DND-41 (cell line): ENCODE measurements at regions not wholly inside any gene's neighbourhood (a gene's known extent, or its start where the extent isn't known, plus 50 kb on each side); places are given as distances from the start of the nearest gene placed in this dataset.

Experiments
- ATAC-seq: fragments of 200-7000 bp; cut with Tn5 transposase; 3 replicates; pipeline ENCODE4 v1.9.1; 2021; ENCODE audit warnings: low read depth; ENCODE audit not compliant: insufficient read depth
- DNase-seq: peaks from one replicate; pipeline ENCODE4 v3.0.0-alpha.2; 2020
- H2AFZ ChIP-seq: 2 replicates; pipeline ENCODE4 v1.6.0; 2012; ENCODE audit warnings: low read depth, low read length
- H3K27ac ChIP-seq: 2 replicates; pipeline ENCODE4 v1.5.1; 2012; ENCODE audit warnings: low read length, inconsistent platforms
- H3K27me3 ChIP-seq: fragments of 200-600 bp; sonication (generic); 2 replicates; pipeline ENCODE4 v1.6.0; 2012; ENCODE audit warnings: low read length, mild to moderate bottlenecking, inconsistent platforms; ENCODE audit not compliant: insufficient read depth, poor library complexity
- H3K36me3 ChIP-seq: 2 replicates; pipeline ENCODE4 v1.5.1; 2012; ENCODE audit warnings: low read length, inconsistent platforms; ENCODE audit not compliant: insufficient read depth
- H3K4me1 ChIP-seq: 2 replicates; pipeline ENCODE4 v1.5.1; 2012; ENCODE audit warnings: mild to moderate bottlenecking, low read length; ENCODE audit not compliant: insufficient read depth
- H3K4me2 ChIP-seq: 2 replicates; pipeline ENCODE4 v1.6.0; 2012; ENCODE audit warnings: mild to moderate bottlenecking, moderate library complexity, low read length, inconsistent platforms; ENCODE audit not compliant: insufficient read depth
- H3K4me3 ChIP-seq, 2 experiments: fragments of 200-600 bp in 1 of 2; shearing (Covaris generic) in 1 of 2; 2 replicates each; pipeline ENCODE4 v1.5.1; 2012 to 2016; ENCODE audit warnings: inconsistent platforms in 2 of 2, low read length in 2 of 2, mild to moderate bottlenecking in 2 of 2, low read depth in 1 of 2, moderate library complexity in 1 of 2
- H3K79me2 ChIP-seq: 2 replicates; pipeline ENCODE4 v1.6.0; 2012; ENCODE audit warnings: low read length, inconsistent platforms; ENCODE audit not compliant: insufficient read depth
- H3K9ac ChIP-seq: 2 replicates; pipeline ENCODE4 v1.6.0; 2012; ENCODE audit warnings: low read depth, mild to moderate bottlenecking, inconsistent platforms, low read length, moderate library complexity
- H3K9me3 ChIP-seq: 2 replicates; pipeline ENCODE4 v1.5.1; 2012; ENCODE audit warnings: low read length, moderate library complexity, mild to moderate bottlenecking, inconsistent platforms; ENCODE audit not compliant: insufficient read depth, severe bottlenecking
- H4K20me1 ChIP-seq: 2 replicates; pipeline ENCODE4 v1.6.0; 2012; ENCODE audit warnings: low read length; ENCODE audit not compliant: insufficient read depth
- EZH2 ChIP-seq: IDR thresholded peaks from 3 replicates; pipeline ENCODE4 v1.6.1; 2012; ENCODE audit warnings: borderline replicate concordance, low read depth, mild to moderate bottlenecking, moderate library complexity, low read length, inconsistent platforms; ENCODE audit not compliant: severe bottlenecking
- TF ChIP-seq, protein P1 (sequence below): IDR thresholded peaks from 2 replicates; pipeline ENCODE4 v1.5.1; 2012; ENCODE audit warnings: borderline replicate concordance, low read length, moderate library complexity, mild to moderate bottlenecking; ENCODE audit not compliant: poor library complexity, severe bottlenecking; ENCODE audit errors: extremely low read depth

DNA sequence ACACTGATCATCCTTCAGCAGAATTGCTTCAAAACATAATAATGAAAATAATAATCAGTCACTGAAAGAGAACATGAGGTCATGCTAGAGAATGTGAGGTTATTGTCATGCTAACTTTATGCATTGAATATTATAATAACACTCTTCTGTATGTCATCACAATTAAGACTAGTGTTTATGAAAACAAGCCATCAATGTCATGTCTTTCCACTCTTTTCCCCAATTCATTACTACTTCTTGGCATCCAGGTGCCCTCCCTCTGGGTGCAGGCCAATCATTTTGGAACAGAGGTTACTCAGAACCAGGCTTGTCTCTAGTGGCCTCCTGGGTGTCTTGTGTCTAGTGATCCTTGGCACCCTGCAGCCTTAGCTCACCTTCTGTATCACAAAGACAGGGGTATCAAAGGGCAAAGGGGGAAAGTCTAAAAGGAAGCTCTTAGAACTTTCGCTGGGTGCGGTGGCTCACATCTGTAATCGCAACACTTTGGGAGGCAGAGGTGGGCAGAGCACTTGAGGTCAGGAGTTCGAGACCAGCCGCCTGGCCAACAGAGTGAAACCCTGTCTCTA is 217.6 kb upstream of the PIK3R1 start:
- H3K27ac ChIP-seq, result no peak overlapping the region
- H3K79me2 ChIP-seq, result no peaks in the 10 kb centered on the region

DNA sequence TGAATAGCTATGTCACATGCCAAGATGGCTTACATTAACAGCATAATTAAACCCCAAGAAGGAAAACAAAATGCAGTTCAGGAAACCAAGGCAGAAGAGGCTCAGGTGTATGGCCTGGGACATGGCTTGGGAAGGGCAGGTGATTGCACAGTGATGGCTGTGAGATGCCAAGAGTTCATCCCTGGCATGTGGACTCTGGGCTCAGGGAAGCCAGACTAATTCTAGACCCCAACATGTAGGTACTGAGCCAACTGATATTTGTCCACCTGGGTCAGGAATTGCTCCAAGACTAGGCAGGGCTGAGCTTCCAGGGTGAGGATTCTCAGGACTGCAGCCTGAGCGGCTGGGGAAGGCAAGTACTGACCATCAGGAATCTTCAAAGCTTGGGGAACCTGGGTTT is 218.4 kb upstream of the PIK3R1 start:
- Histone ChIP-seq H3K4me1 (no peaks in the 10 kb centered on the region), H3K9ac (no peak overlapping the region), H2AFZ (no peak overlapping the region), H3K36me3 (no peaks in the 10 kb centered on the region), H3K4me3 (no peak overlapping the region), H3K27me3 (no peaks in the 10 kb centered on the region), H4K20me1 (no peaks in the 10 kb centered on the region), H3K9me3 (no peaks in the 10 kb centered on the region), H3K27ac (no peak overlapping the region), H3K79me2 (no peaks in the 10 kb centered on the region), H3K4me2 (no peak overlapping the region)
- DNase-seq (no peak), ATAC-seq (no peak)
- TF ChIP-seq, protein P1, sequence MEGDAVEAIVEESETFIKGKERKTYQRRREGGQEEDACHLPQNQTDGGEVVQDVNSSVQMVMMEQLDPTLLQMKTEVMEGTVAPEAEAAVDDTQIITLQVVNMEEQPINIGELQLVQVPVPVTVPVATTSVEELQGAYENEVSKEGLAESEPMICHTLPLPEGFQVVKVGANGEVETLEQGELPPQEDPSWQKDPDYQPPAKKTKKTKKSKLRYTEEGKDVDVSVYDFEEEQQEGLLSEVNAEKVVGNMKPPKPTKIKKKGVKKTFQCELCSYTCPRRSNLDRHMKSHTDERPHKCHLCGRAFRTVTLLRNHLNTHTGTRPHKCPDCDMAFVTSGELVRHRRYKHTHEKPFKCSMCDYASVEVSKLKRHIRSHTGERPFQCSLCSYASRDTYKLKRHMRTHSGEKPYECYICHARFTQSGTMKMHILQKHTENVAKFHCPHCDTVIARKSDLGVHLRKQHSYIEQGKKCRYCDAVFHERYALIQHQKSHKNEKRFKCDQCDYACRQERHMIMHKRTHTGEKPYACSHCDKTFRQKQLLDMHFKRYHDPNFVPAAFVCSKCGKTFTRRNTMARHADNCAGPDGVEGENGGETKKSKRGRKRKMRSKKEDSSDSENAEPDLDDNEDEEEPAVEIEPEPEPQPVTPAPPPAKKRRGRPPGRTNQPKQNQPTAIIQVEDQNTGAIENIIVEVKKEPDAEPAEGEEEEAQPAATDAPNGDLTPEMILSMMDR, result no peak
- no peak for TF ChIP-seq EZH2

More for the DNA sequence above, 217.6 kb upstream of the PIK3R1 start:
- no peak for TF ChIP-seq EZH2
- TF ChIP-seq, protein P1, result no peak
- Histone ChIP-seq H3K27me3 (no peaks in the 10 kb centered on the region), H3K4me3 (no peak overlapping the region), H3K4me2 (no peak overlapping the region), H3K4me1 (no peaks in the 10 kb centered on the region), H2AFZ (no peak overlapping the region), H4K20me1 (no peaks in the 10 kb centered on the region), H3K9me3 (no peaks in the 10 kb centered on the region), H3K9ac (no peak overlapping the region), H3K36me3 (no peaks in the 10 kb centered on the region)
- ATAC-seq (no peak), DNase-seq (no peak)

DNA sequence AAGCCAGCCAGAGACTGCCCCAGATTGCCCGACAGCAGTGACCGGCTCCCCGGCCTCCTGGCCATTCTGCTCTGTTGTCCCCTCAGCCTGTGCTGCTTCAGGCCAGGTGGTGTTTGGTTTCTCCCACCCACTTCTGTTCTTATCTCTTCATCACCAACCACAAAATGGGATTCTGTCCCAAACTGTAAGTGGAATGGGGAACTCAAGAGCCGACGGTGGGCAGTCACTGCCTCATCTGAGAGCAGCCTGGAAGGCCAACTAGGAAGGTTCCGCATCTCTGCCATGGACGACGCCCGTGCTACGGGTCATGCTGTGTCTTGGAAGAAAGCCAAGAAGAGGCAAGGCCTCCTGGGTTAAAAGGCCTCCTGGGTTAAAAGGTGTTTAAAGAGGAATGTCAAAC is 219.0 kb upstream of the PIK3R1 start:
- H3K79me2 ChIP-seq, result no peaks in the 10 kb centered on the region
- TF ChIP-seq, protein P1, result no peak
- no peak for TF ChIP-seq EZH2
- no peak overlapping the region for H2AFZ ChIP-seq
- ATAC-seq (no peak), DNase-seq (no peak)
- no peaks in the 10 kb centered on the region for H4K20me1 ChIP-seq
- no peaks in the 10 kb centered on the region for H3K4me1 ChIP-seq
- no peaks in the 10 kb centered on the region for H3K36me3 ChIP-seq
- no peak overlapping the region for H3K4me2 ChIP-seq
- H3K9ac ChIP-seq, result no peak overlapping the region
- no peak overlapping the region for H3K27ac ChIP-seq
- H3K4me3 ChIP-seq, result no peak overlapping the region
- no peaks in the 10 kb centered on the region for H3K9me3 ChIP-seq
- no peaks in the 10 kb centered on the region for H3K27me3 ChIP-seq

DNA sequence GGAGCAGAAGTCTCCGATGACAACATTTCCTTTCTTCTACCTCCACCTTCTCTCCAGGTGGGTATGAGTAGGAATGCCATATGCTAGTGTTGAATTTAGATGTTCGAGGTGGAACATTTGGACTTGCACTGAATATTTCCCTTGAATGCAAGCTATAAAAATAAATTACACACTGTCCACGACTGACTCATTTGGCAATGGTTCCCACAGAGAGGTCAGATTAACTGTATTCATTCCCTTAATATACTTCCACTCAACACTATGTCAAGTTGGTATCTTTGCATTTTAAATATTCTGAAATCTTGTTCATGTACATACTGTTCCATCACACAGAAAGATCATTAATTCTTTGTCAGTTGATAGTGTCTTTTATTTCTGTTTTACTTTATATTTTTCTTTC is 222.6 kb upstream of the PIK3R1 start:
- ATAC-seq, result no peak
- DNase-seq, result no peak

More for the DNA sequence above, 222.6 kb upstream of the PIK3R1 start:
- H3K27ac ChIP-seq, result no peak overlapping the region
- no peak overlapping the region for H3K4me2 ChIP-seq
- H3K4me1 ChIP-seq, result no peaks in the 10 kb centered on the region
- TF ChIP-seq EZH2, result no peak
- TF ChIP-seq, protein P1, result no peak
- H3K27me3 ChIP-seq, result no peaks in the 10 kb centered on the region
- H3K9ac ChIP-seq, result no peak overlapping the region
- no peaks in the 10 kb centered on the region for H3K9me3 ChIP-seq
- no peak overlapping the region for H2AFZ ChIP-seq
- no peak overlapping the region for H3K4me3 ChIP-seq
- H4K20me1 ChIP-seq, result no peaks in the 10 kb centered on the region
- no peaks in the 10 kb centered on the region for H3K79me2 ChIP-seq
- no peaks in the 10 kb centered on the region for H3K36me3 ChIP-seq
